ENCODE measurements at regions not wholly inside any gene's neighbourhood (a gene's known extent, or its start where the extent isn't known, plus 50 kb on each side); places are given as distances from the start of the nearest gene placed in this dataset.

DNA sequence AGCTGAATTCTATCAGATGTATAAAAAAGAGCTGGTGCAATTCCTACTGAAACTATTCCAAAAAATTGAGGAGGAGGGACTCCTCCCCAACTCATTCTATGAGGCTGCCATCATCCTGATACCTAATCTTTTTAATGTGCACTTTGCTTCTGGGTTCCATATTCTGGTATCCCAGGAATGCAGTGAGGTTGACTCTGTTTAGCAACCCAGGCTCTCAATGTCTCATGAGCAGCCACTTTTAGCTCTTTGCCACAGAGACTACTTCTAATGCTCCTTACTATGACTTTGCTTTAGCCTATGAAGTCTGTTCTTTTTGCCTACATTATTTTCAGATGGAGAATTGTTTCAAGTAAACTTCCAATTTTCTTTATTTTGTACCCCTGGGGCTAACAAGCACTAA is 185.5 kb upstream of the NRSN1 start:
- TF ChIP-seq, protein P1, sequence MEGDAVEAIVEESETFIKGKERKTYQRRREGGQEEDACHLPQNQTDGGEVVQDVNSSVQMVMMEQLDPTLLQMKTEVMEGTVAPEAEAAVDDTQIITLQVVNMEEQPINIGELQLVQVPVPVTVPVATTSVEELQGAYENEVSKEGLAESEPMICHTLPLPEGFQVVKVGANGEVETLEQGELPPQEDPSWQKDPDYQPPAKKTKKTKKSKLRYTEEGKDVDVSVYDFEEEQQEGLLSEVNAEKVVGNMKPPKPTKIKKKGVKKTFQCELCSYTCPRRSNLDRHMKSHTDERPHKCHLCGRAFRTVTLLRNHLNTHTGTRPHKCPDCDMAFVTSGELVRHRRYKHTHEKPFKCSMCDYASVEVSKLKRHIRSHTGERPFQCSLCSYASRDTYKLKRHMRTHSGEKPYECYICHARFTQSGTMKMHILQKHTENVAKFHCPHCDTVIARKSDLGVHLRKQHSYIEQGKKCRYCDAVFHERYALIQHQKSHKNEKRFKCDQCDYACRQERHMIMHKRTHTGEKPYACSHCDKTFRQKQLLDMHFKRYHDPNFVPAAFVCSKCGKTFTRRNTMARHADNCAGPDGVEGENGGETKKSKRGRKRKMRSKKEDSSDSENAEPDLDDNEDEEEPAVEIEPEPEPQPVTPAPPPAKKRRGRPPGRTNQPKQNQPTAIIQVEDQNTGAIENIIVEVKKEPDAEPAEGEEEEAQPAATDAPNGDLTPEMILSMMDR (IDR thresholded peaks at IDR 0.05; ENCODE audit: extremely low read depth, low read depth, low read length), result no peak
- no peak for DNase-seq (ENCODE audit: insufficient read length, low spot score, missing footprints)
- no peaks in the 10 kb centered on the region for H3K4me1 ChIP-seq (ENCODE audit: insufficient read depth, low read length)
- no peak overlapping the region for H3K4me3 ChIP-seq (ENCODE audit: insufficient read depth, low read length)
- H3K79me2 ChIP-seq (ENCODE audit: insufficient read depth, low read length), result no peaks in the 10 kb centered on the region
- no peak overlapping the region for H3K4me2 ChIP-seq (ENCODE audit: insufficient read depth, low read length)
- H3K36me3 ChIP-seq (ENCODE audit: insufficient read depth, low read length), result no peaks in the 10 kb centered on the region
- H3K27me3 ChIP-seq (ENCODE audit: insufficient read depth, low read length), result no peaks in the 10 kb centered on the region
- no peak overlapping the region for H2AFZ ChIP-seq (ENCODE audit: low read length)
- H3K27ac ChIP-seq (ENCODE audit: low read depth, low read length), result no peak overlapping the region
- H4K20me1 ChIP-seq (ENCODE audit: insufficient read depth, low read length), result no peaks in the 10 kb centered on the region
- H3K9me3 ChIP-seq (ENCODE audit: low read depth, low read length), result peaks cover 7% of the 10 kb centered on the region

DNA sequence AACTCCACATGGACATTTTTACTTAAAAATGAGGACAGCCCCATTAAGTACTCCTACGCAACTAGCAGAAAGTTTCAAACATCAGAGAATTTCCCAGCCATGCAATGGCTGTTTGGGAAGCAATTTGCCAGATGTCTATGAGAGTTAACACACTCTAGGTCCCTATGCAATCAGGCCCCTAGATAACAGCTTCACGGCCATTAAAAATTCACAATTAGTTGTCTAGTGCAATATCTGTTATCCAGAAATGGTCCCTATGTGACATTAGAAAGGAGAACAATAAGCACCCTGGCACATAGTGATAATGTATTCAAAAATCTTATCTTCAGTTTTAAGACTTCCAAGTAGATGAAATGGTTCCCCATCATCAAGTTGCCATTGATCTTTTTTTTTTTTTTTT is 174.3 kb upstream of the NRSN1 start:
- H3K27me3 ChIP-seq (ENCODE audit: insufficient read depth, low read length), result no peaks in the 10 kb centered on the region

DNA sequence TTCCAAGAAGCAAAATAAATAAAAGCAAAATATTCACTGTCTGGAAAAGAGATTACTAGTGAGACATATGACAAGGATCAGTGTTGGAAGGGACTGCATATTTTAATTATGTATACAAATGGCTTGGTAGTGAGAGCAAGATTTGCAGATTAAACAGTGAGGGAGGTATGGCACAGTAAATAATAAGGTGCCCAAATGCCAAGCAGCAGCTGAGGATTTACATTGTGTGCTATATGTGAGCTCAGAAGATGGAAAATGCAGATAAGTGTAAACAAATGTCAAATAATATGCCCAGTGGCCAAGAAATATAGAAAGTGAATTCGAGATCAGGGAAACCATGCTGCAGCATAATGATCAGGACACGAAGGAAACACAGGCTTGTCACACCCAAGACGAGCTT is 173.8 kb upstream of the NRSN1 start:
- no peaks in the 10 kb centered on the region for H3K4me1 ChIP-seq (ENCODE audit: insufficient read depth, low read length)
- H3K4me2 ChIP-seq (ENCODE audit: insufficient read depth, low read length), result no peak overlapping the region
- TF ChIP-seq, protein P1 (IDR thresholded peaks at IDR 0.05; ENCODE audit: extremely low read depth, low read depth, low read length), result no peak
- H3K27ac ChIP-seq (ENCODE audit: low read depth, low read length), result no peak overlapping the region
- H3K79me2 ChIP-seq (ENCODE audit: insufficient read depth, low read length), result no peaks in the 10 kb centered on the region
- no peak overlapping the region for H3K4me3 ChIP-seq (ENCODE audit: insufficient read depth, low read length)
- H3K9me3 ChIP-seq (ENCODE audit: low read depth, low read length), result no peaks in the 10 kb centered on the region
- no peaks in the 10 kb centered on the region for H3K36me3 ChIP-seq (ENCODE audit: insufficient read depth, low read length)
- no peaks in the 10 kb centered on the region for H3K27me3 ChIP-seq (ENCODE audit: insufficient read depth, low read length)
- no peaks in the 10 kb centered on the region for H4K20me1 ChIP-seq (ENCODE audit: insufficient read depth, low read length)
- no peak overlapping the region for H2AFZ ChIP-seq (ENCODE audit: low read length)
- DNase-seq (ENCODE audit: insufficient read length, low spot score, missing footprints), result no peak

More for the DNA sequence above, 174.3 kb upstream of the NRSN1 start:
- Histone ChIP-seq H3K4me3 (ENCODE audit: insufficient read depth, low read length) (no peak overlapping the region), H4K20me1 (ENCODE audit: insufficient read depth, low read length) (no peaks in the 10 kb centered on the region), H2AFZ (ENCODE audit: low read length) (no peak overlapping the region), H3K4me1 (ENCODE audit: insufficient read depth, low read length) (no peaks in the 10 kb centered on the region), H3K4me2 (ENCODE audit: insufficient read depth, low read length) (no peak overlapping the region), H3K9me3 (ENCODE audit: low read depth, low read length) (no peaks in the 10 kb centered on the region), H3K36me3 (ENCODE audit: insufficient read depth, low read length) (no peaks in the 10 kb centered on the region), H3K27ac (ENCODE audit: low read depth, low read length) (no peak overlapping the region), H3K79me2 (ENCODE audit: insufficient read depth, low read length) (no peaks in the 10 kb centered on the region)
- DNase-seq (ENCODE audit: insufficient read length, low spot score, missing footprints), result no peak
- TF ChIP-seq, protein P1 (IDR thresholded peaks at IDR 0.05; ENCODE audit: extremely low read depth, low read depth, low read length), result no peak

DNA sequence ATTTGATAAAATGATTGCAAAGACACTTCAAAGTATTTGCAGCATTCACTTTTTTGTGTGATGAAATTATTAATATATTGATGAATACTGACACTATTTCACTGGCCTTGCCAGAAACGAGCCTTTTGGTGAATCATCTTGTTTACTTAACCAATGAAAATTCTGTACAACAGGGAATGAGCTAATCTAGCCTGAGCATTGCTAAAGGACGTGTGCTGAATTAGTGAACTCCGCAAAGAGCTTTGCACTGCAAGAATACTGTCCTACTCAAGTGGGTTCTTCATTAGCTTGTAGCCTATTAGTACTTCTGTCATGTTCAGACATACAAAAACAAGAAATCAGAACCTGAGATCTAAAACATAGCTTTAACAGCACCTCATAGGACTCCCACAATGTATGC is 172.0 kb upstream of the NRSN1 start:
- no peaks in the 10 kb centered on the region for H3K79me2 ChIP-seq (ENCODE audit: insufficient read depth, low read length)
- DNase-seq (ENCODE audit: insufficient read length, low spot score, missing footprints), result no peak
- H3K9me3 ChIP-seq (ENCODE audit: low read depth, low read length), result no peaks in the 10 kb centered on the region
- H3K4me3 ChIP-seq (ENCODE audit: insufficient read depth, low read length), result no peak overlapping the region
- H3K27ac ChIP-seq (ENCODE audit: low read depth, low read length), result no peak overlapping the region
- H3K27me3 ChIP-seq (ENCODE audit: insufficient read depth, low read length), result no peaks in the 10 kb centered on the region
- H4K20me1 ChIP-seq (ENCODE audit: insufficient read depth, low read length), result no peaks in the 10 kb centered on the region
- no peaks in the 10 kb centered on the region for H3K36me3 ChIP-seq (ENCODE audit: insufficient read depth, low read length)
- H3K4me2 ChIP-seq (ENCODE audit: insufficient read depth, low read length), result no peak overlapping the region
- no peaks in the 10 kb centered on the region for H3K4me1 ChIP-seq (ENCODE audit: insufficient read depth, low read length)
- no peak overlapping the region for H2AFZ ChIP-seq (ENCODE audit: low read length)
- TF ChIP-seq, protein P1 (IDR thresholded peaks at IDR 0.05; ENCODE audit: extremely low read depth, low read depth, low read length), result no peak

Data from osteoblast (primary cell).